ENCODE measurements at regions not wholly inside any gene's neighbourhood (a gene's known extent, or its start where the extent isn't known, plus 50 kb on each side); places are given as distances from the start of the nearest gene placed in this dataset.

- TF ChIP-seq ZNF184 (tag by site-specific recombination; IDR thresholded peaks at IDR 0.05) (no peak), ZNF280D (tag by site-specific recombination; IDR thresholded peaks at IDR 0.05) (no peak), ZIC2 (tag by site-specific recombination; IDR thresholded peaks at IDR 0.05) (no peak), CTCF (tag by site-specific recombination; IDR thresholded peaks at IDR 0.05) (no peak), ZNF544 (tag by site-specific recombination; IDR thresholded peaks at IDR 0.05) (no peak), ZNF776 (tag by site-specific recombination; IDR thresholded peaks at IDR 0.05; ENCODE audit: borderline replicate concordance) (no peak)
Measured at GRCh38 chr6:14784596-14785492, 461.0 kb upstream of the JARID2 start.
